Spleen (tissue), 11 donors: ENCODE measurements at regions not wholly inside any gene's neighbourhood (a gene's known extent, or its start where the extent isn't known, plus 50 kb on each side); places are given as distances from the start of the nearest gene placed in this dataset.

Experiments used
- DNase-seq: peaks from one replicate; pipeline ENCODE4 v3.0.0-alpha.2; 2020
- H3K27ac ChIP-seq, 8 donors: fragments of 200-600 bp; sonication (generic) in 7 of 8; 1 replicate in 4 of 8; 2 replicates in 4 of 8; pipeline versions ENCODE4 v1.5.0 to v1.8.0; 2016 to 2021; ENCODE audit warnings: inconsistent platforms in 4 of 8, mild to moderate bottlenecking in 4 of 8, moderate library complexity in 1 of 8
- H3K27me3 ChIP-seq, 7 donors: fragments of 200-600 bp; sonication (generic) in 6 of 7; replicated peaks in 1 of 7; 1 replicate in 4 of 7; 2 replicates in 3 of 7; pipeline versions ENCODE4 v1.5.0 to v1.8.0; 2016 to 2021; ENCODE audit warnings: inconsistent platforms in 3 of 7, mild to moderate bottlenecking in 1 of 7
- H3K36me3 ChIP-seq, 6 donors: fragments of 200-600 bp; sonication (generic) in 5 of 6; 1 replicate in 4 of 6; 2 replicates in 2 of 6; pipeline versions ENCODE4 v1.5.0 to v1.8.0; 2016 to 2021; ENCODE audit warnings: inconsistent platforms in 2 of 6
- H3K4me1 ChIP-seq, 6 donors: fragments of 200-600 bp; sonication (generic) in 5 of 6; 1 replicate in 3 of 6; 2 replicates in 3 of 6; pipeline versions ENCODE4 v1.5.0 to v1.8.0; 2016 to 2021; ENCODE audit warnings: inconsistent platforms in 3 of 6
- H3K4me3 ChIP-seq, 8 donors: fragments of 200-600 bp; sonication (generic) in 7 of 8; 1 replicate in 4 of 8; 2 replicates in 4 of 8; pipeline versions ENCODE4 v1.5.0 to v1.8.0; 2016 to 2021; ENCODE audit warnings: inconsistent platforms in 4 of 8, mild to moderate bottlenecking in 4 of 8, moderate library complexity in 2 of 8
- H3K9me3 ChIP-seq, 8 donors: fragments of 200-600 bp; sonication (generic) in 7 of 8; 1 replicate in 4 of 8; 2 replicates in 4 of 8; pipeline versions ENCODE4 v1.5.0 to v1.8.0; 2016 to 2021; ENCODE audit warnings: inconsistent platforms in 4 of 8
- CTCF ChIP-seq, 11 experiments: fragments of 200-600 bp in 7 of 11; fragments of 450-650 bp in 4 of 11; sonication (generic) in 4 of 11; IDR thresholded peaks in 8 of 11; conservative IDR thresholded peaks in 3 of 11; 1 replicate in 7 of 11; 2 replicates in 4 of 11; pipeline versions ENCODE4 v1.4.0 to v1.8.0; 2016 to 2021; ENCODE audit warnings: antibody characterized with exemption in 11 of 11, inconsistent platforms in 4 of 11, mild to moderate bottlenecking in 1 of 11
- POLR2A ChIP-seq, 3 donors: fragments of 450-650 bp; IDR thresholded peaks; one replicate each; pipeline ENCODE4 v1.5.1; 2017; ENCODE audit warnings: antibody characterized with exemption in 3 of 3, mild to moderate bottlenecking in 1 of 3
- POLR2AphosphoS5 ChIP-seq, 3 donors: sonication (generic); formaldehyde crosslinking; IDR thresholded peaks; one replicate each; pipeline ENCODE4 v1.5.1; 2017; ENCODE audit warnings: antibody characterized with exemption in 3 of 3
- WGBS, 5 donors: extraction: QIAGEN DNeasy Blood & Tissue Kit in 3 of 5; methylation state at CpG; one replicate each; pipeline versions ENCODE4 v1.1.5 to v1.1.7; 2013 to 2018; 5-methylcytosine and 5-hydroxymethylcytosine counted together
- intact Hi-C: fragments of 100-400 bp; cut with DNase I; formaldehyde crosslinking; loops from one replicate; pipeline ENCODE4 v1.15.0; 2023; ENCODE audit warnings: low total_unique reads
- donor health status: healthy with polysubstance abuse.
- donor health status: DM: no; HTN: no; CAD: no; lungs with moderate emphysema.
- donor health status: DM: no; HTN: no; CAD: no.
- donor health status: Bipolar disorder and iron deficiency.
- donor health status: healthy.
- donor health status: DM: no; HTN: no; CAD: no.
- donor health status: DM: yes; HTN: yes; CAD: no.

- Histone ChIP-seq H3K4me1 (peaks cover 0 to 11% (median 7%) of the 10 kb centered on the region in 6 donors), H3K36me3 (no peaks in the 10 kb centered on the region), H3K4me3 (no peak overlapping the region), H3K9me3 (no peaks in the 10 kb centered on the region), H3K27me3 (no peaks in the 10 kb centered on the region), H3K27ac (no peak overlapping the region)
- DNase-seq, result peak; percentile 30
- TF ChIP-seq POLR2AphosphoS5 (IDR thresholded peaks at IDR 0.05) (no peak), POLR2A (IDR thresholded peaks at IDR 0.05) (no peak), CTCF (IDR thresholded peaks at IDR 0.05 in 8 of 11, conservative IDR thresholded peaks at IDR 0.05 in 3 of 11) (no peak)
- intact Hi-C loops, result no loop called here
- WGBS, 5 donors, result 90 to 97% (median 93%) methylated on average over 7 of the region's 7 CpGs
These were observed 324.8 kb upstream of the HS6ST1 start for GRCh38 chr2:128643221-128644065.

- WGBS, 5 donors, result 82 to 93% (median 87%) methylated on average over 6 of the region's 6 CpGs
These were observed 325.5 kb upstream of the HS6ST1 start for GRCh38 chr2:128644156-128644555.

GRCh38 chr2:128644718-128645256 lies 326.1 kb upstream of the HS6ST1 start:
- peak; percentile 34 for DNase-seq
- H3K4me3 ChIP-seq, result no peak overlapping the region
- no peak overlapping the region for H3K27ac ChIP-seq
- H3K36me3 ChIP-seq, result no peaks in the 10 kb centered on the region
- H3K27me3 ChIP-seq, result no peaks in the 10 kb centered on the region
- intact Hi-C loops, result no loop called here
- no peak for TF ChIP-seq CTCF (IDR thresholded peaks at IDR 0.05 in 8 of 11, conservative IDR thresholded peaks at IDR 0.05 in 3 of 11)
- no peak for TF ChIP-seq POLR2AphosphoS5 (IDR thresholded peaks at IDR 0.05)
- no peak for TF ChIP-seq POLR2A (IDR thresholded peaks at IDR 0.05)
- H3K9me3 ChIP-seq, result no peaks in the 10 kb centered on the region
- peaks cover 0 to 9% (median 7%) of the 10 kb centered on the region in 6 donors for H3K4me1 ChIP-seq
- 49 to 70% (median 59%) methylated on average over 2 of the region's 2 CpGs for WGBS, 5 donors

More at GRCh38 chr2:128644156-128644555, 325.5 kb upstream of the HS6ST1 start:
- no peaks in the 10 kb centered on the region for H3K9me3 ChIP-seq
- H3K4me3 ChIP-seq, result no peak overlapping the region
- H3K36me3 ChIP-seq, result no peaks in the 10 kb centered on the region
- H3K27ac ChIP-seq, result no peak overlapping the region
- TF ChIP-seq CTCF (IDR thresholded peaks at IDR 0.05 in 8 of 11, conservative IDR thresholded peaks at IDR 0.05 in 3 of 11), result no peak
- no peak for TF ChIP-seq POLR2A (IDR thresholded peaks at IDR 0.05)
- TF ChIP-seq POLR2AphosphoS5 (IDR thresholded peaks at IDR 0.05), result no peak
- DNase-seq, result peak; percentile 25
- H3K27me3 ChIP-seq, result no peaks in the 10 kb centered on the region
- intact Hi-C loops, result no loop called here
- peaks cover 0 to 9% (median 7%) of the 10 kb centered on the region in 6 donors for H3K4me1 ChIP-seq

- Histone ChIP-seq H3K4me3 (no peak overlapping the region), H3K27me3 (no peaks in the 10 kb centered on the region), H3K27ac (no peak overlapping the region), H3K4me1 (peaks cover 0 to 9% (median 7%) of the 10 kb centered on the region in 6 donors), H3K36me3 (no peaks in the 10 kb centered on the region), H3K9me3 (no peaks in the 10 kb centered on the region)
- WGBS, 5 donors, result 89 to 96% (median 93%) methylated on average over 6 of the region's 6 CpGs
- intact Hi-C loops, result no loop called here
- peak; percentile 38 for DNase-seq
- no peak for TF ChIP-seq POLR2AphosphoS5 (IDR thresholded peaks at IDR 0.05)
- TF ChIP-seq CTCF (IDR thresholded peaks at IDR 0.05 in 8 of 11, conservative IDR thresholded peaks at IDR 0.05 in 3 of 11), result no peak
- no peak for TF ChIP-seq POLR2A (IDR thresholded peaks at IDR 0.05)
These were observed 327.0 kb upstream of the HS6ST1 start for GRCh38 chr2:128645631-128646030.
